Keratinocyte (primary cell): ENCODE measurements at regions not wholly inside any gene's neighbourhood (a gene's known extent, or its start where the extent isn't known, plus 50 kb on each side); places are given as distances from the start of the nearest gene placed in this dataset.

ENCODE experiments used
- DNase-seq: peaks from one replicate; pipeline ENCODE4 v3.0.0-alpha.2; 2011; ENCODE audit warnings: low read depth, missing footprints, low spot score
- FAIRE-seq: peaks from 2 replicates; lab custom pipeline; 2011; peaks lifted over from hg19 to GRCh38; lab: Jason Lieb, UNC
- H2AFZ ChIP-seq: 2 replicates; pipeline ENCODE4 v1.6.0; 2012; ENCODE audit warnings: low read length, control low read depth, inconsistent platforms; ENCODE audit not compliant: control insufficient read depth
- H3K27ac ChIP-seq: 2 replicates; pipeline ENCODE4 v1.5.1; 2011; ENCODE audit warnings: low read length; ENCODE audit not compliant: control insufficient read depth, insufficient read depth
- H3K27me3 ChIP-seq: 3 replicates; pipeline ENCODE4 v1.6.0; 2011; ENCODE audit warnings: low read length; ENCODE audit not compliant: control insufficient read depth, insufficient read depth; ENCODE audit errors: extremely low read depth
- H3K36me3 ChIP-seq, 2 experiments: 2 replicates in 1 of 2; 3 replicates in 1 of 2; pipeline ENCODE4 v1.5.1; 2011; ENCODE audit warnings: low read length in 2 of 2, mild to moderate bottlenecking in 1 of 2; ENCODE audit not compliant: control insufficient read depth in 2 of 2, insufficient read depth in 2 of 2; ENCODE audit errors: extremely low read depth in 1 of 2
- H3K4me1 ChIP-seq: 3 replicates; pipeline ENCODE4 v1.5.1; 2011; ENCODE audit warnings: low read length; ENCODE audit not compliant: control insufficient read depth, insufficient read depth; ENCODE audit errors: extremely low read depth
- H3K4me2 ChIP-seq: 3 replicates; pipeline ENCODE4 v1.6.0; 2011; ENCODE audit warnings: low read depth, low read length; ENCODE audit not compliant: control insufficient read depth, insufficient read depth; ENCODE audit errors: extremely low read depth
- H3K4me3 ChIP-seq, 3 experiments: fragments of 200-600 bp in 1 of 3; sonication (generic) in 1 of 3; 2 replicates in 2 of 3; 3 replicates in 1 of 3; pipeline ENCODE4 v1.5.1; 2011 to 2016; ENCODE audit warnings: low read length in 3 of 3, mild to moderate bottlenecking in 3 of 3, control low read depth in 2 of 3, inconsistent platforms in 1 of 3, low read depth in 1 of 3, mixed read lengths in 1 of 3, mixed run types in 1 of 3, moderate library complexity in 1 of 3; ENCODE audit not compliant: control insufficient read depth in 2 of 3, insufficient read depth in 2 of 3; ENCODE audit errors: extremely low read depth in 1 of 3
- H3K79me2 ChIP-seq: 2 replicates; pipeline ENCODE4 v1.6.0; 2012; ENCODE audit warnings: low read length; ENCODE audit not compliant: control insufficient read depth, insufficient read depth
- H3K9ac ChIP-seq: 3 replicates; pipeline ENCODE4 v1.6.0; 2011; ENCODE audit warnings: low read length; ENCODE audit not compliant: control insufficient read depth, insufficient read depth; ENCODE audit errors: extremely low read depth
- H3K9me1 ChIP-seq: 3 replicates; pipeline ENCODE4 v1.6.0; 2011; ENCODE audit warnings: low read length; ENCODE audit not compliant: control insufficient read depth, insufficient read depth; ENCODE audit errors: extremely low read depth
- H3K9me3 ChIP-seq: 2 replicates; pipeline ENCODE4 v1.5.1; 2012; ENCODE audit warnings: low read depth, low read length; ENCODE audit not compliant: control insufficient read depth
- H4K20me1 ChIP-seq: 3 replicates; pipeline ENCODE4 v1.6.0; 2011; ENCODE audit warnings: low read length; ENCODE audit not compliant: control insufficient read depth, insufficient read depth; ENCODE audit errors: extremely low read depth
- CTCF ChIP-seq, 3 experiments: IDR thresholded peaks in 1 of 3; conservative IDR thresholded peaks in 1 of 3; optimal IDR thresholded peaks in 1 of 3; 2 replicates in 2 of 3; 3 replicates in 1 of 3; pipeline versions ENCODE3 to v1.5.1; 2011; ENCODE audit warnings: low read length in 3 of 3, mild to moderate bottlenecking in 3 of 3, moderate library complexity in 2 of 3, control low read depth in 1 of 3, inconsistent platforms in 1 of 3; ENCODE audit not compliant: insufficient read depth in 2 of 3; ENCODE audit errors: extremely low read depth in 1 of 3
- EZH2 ChIP-seq: IDR thresholded peaks from one replicate; pipeline ENCODE4 v1.6.1; 2012; ENCODE audit warnings: inconsistent platforms, mild to moderate bottlenecking, low read length, moderate library complexity
- dilution Hi-C: fragments of 300-500 bp; cut with MboI; formaldehyde crosslinking; loops from one replicate; pipeline ENCODE4 v1.7.0; 2020; ENCODE audit warnings: low sequenced_read_pairs; ENCODE audit not compliant: extremely low pct_ligation_motif_present

GRCh38 chr6:10180138-10181074, 234.5 kb downstream of the TFAP2A start:
- Histone ChIP-seq H3K27me3 (no peaks in the 10 kb centered on the region), H4K20me1 (no peaks in the 10 kb centered on the region), H3K9me3 (no peaks in the 10 kb centered on the region), H3K4me3 (no peak overlapping the region), H3K4me2 (peak overlapping the region; percentile 12), H3K27ac (no peak overlapping the region), H2AFZ (no peak overlapping the region), H3K9me1 (no peaks in the 10 kb centered on the region), H3K79me2 (no peaks in the 10 kb centered on the region), H3K4me1 (peaks cover 17% of the 10 kb centered on the region), H3K36me3 (no peaks in the 10 kb centered on the region), H3K9ac (no peak overlapping the region)
- FAIRE-seq (peak; percentile 44), DNase-seq (no peak)
- no peak for TF ChIP-seq EZH2
- TF ChIP-seq CTCF (optimal IDR thresholded peaks at IDR 0.05 in 1 of 3, IDR thresholded peaks at IDR 0.05 in 1 of 3, conservative IDR thresholded peaks at IDR 0.05 in 1 of 3; ENCODE audit: extremely low read depth in 1 of 3, insufficient read depth in 2 of 3, low read length in 3 of 3): no peak
- dilution Hi-C loops: no loop called here

GRCh38 chr6:10177704-10178103, 237.2 kb downstream of the TFAP2A start:
- Histone ChIP-seq H3K9ac (no peak overlapping the region), H4K20me1 (no peaks in the 10 kb centered on the region), H3K27me3 (no peaks in the 10 kb centered on the region), H2AFZ (no peak overlapping the region), H3K79me2 (no peaks in the 10 kb centered on the region), H3K4me2 (peak overlapping the region; percentile 20), H3K36me3 (no peaks in the 10 kb centered on the region), H3K9me3 (no peaks in the 10 kb centered on the region), H3K9me1 (no peaks in the 10 kb centered on the region), H3K27ac (no peak overlapping the region), H3K4me3 (no peak overlapping the region), H3K4me1 (peaks cover 17% of the 10 kb centered on the region)
- FAIRE-seq (peak; percentile 92), DNase-seq (peak; percentile 40)
- TF ChIP-seq CTCF (optimal IDR thresholded peaks at IDR 0.05 in 1 of 3, IDR thresholded peaks at IDR 0.05 in 1 of 3, conservative IDR thresholded peaks at IDR 0.05 in 1 of 3; ENCODE audit: extremely low read depth in 1 of 3, insufficient read depth in 2 of 3, low read length in 3 of 3) (no peak), EZH2 (no peak)
- dilution Hi-C loops: no loop called here
